ENCODE measurements at regions not wholly inside any gene's neighbourhood (a gene's known extent, or its start where the extent isn't known, plus 50 kb on each side); places are given as distances from the start of the nearest gene placed in this dataset.

- Mint-ChIP-seq H3K27me3 (peaks cover 35% of the 10 kb centered on the region), H3K27ac (no peak overlapping the region), H3K4me3 (no peak overlapping the region), H3K9me3 (ENCODE audit: insufficient read depth) (no peaks in the 10 kb centered on the region), H3K4me1 (no peaks in the 10 kb centered on the region)
- Histone ChIP-seq H3K27ac (ENCODE audit: low read length in 2 of 2) (no peak overlapping the region), H3K4me3 (ENCODE audit: control extremely low read depth in 1 of 5, extremely low read depth in 1 of 5, insufficient read depth in 1 of 5, low read depth in 2 of 5, low read length in 4 of 5) (no peak overlapping the region), H3K27me3 (replicated peaks in 1 of 4; ENCODE audit: control extremely low read depth in 1 of 4, control insufficient read depth in 3 of 4, insufficient read depth in 4 of 4, low read length in 3 of 4) (peaks cover 0 to 3% (median 1%) of the 10 kb centered on the region in 4 experiments), H3K4me1 (ENCODE audit: control insufficient read depth in 2 of 2, insufficient read depth in 2 of 2, low read length in 2 of 2) (no peaks in the 10 kb centered on the region), H3K9me3 (ENCODE audit: control extremely low read depth in 1 of 3, control insufficient read depth in 2 of 3, insufficient read depth in 1 of 3, low read length in 2 of 3) (no peaks in the 10 kb centered on the region), H3K4me2 (replicated peaks; ENCODE audit: low read depth, low read length, poor library complexity, severe bottlenecking) (no peak overlapping the region), H2AFZ (ENCODE audit: insufficient read depth, low read depth, low read length, poor library complexity, severe bottlenecking) (no peak overlapping the region), H4K20me1 (ENCODE audit: control insufficient read depth, insufficient read depth, low read length, poor library complexity, severe bottlenecking) (no peaks in the 10 kb centered on the region), H3K36me3 (replicated peaks in 1 of 2; ENCODE audit: control extremely low read depth in 1 of 2, control insufficient read depth in 1 of 2, extremely low read depth in 1 of 2, insufficient read depth in 2 of 2, low read length in 1 of 2) (no peaks in the 10 kb centered on the region), H3K9ac (ENCODE audit: low read length) (no peak overlapping the region), H3K79me2 (ENCODE audit: control insufficient read depth, insufficient read depth, low read length) (no peaks in the 10 kb centered on the region)
- WGBS (ENCODE audit: insufficient coverage), result no CpG with 5 or more reads among the region's 2 CpGs
- no peak for TF ChIP-seq CTCF (IDR thresholded peaks at IDR 0.05)
- TF ChIP-seq EZH2 (IDR thresholded peaks at IDR 0.05; ENCODE audit: borderline replicate concordance, insufficient read depth, low read depth, low read length, poor library complexity, severe bottlenecking), result no peak
- DNase-seq, result no peak
- intact Hi-C loops (cut with micrococcal nuclease), result no loop called here
- no peak for ATAC-seq (ENCODE audit: low read depth)
- ChIA-PET CTCF (no interaction called here), POLR2A (no interaction called here)
These were observed 144.8 kb upstream of the GJB5 start for GRCh38 chr1:34610063-34610462.

- no peak for ATAC-seq (ENCODE audit: low read depth)
- H3K4me3 Mint-ChIP-seq, result no peak overlapping the region
- H2AFZ ChIP-seq (ENCODE audit: insufficient read depth, low read depth, low read length, poor library complexity, severe bottlenecking), result no peak overlapping the region
- no peak overlapping the region for H3K9ac ChIP-seq (ENCODE audit: low read length)
- H3K9me3 Mint-ChIP-seq (ENCODE audit: insufficient read depth), result no peaks in the 10 kb centered on the region
- no peak overlapping the region for H3K27ac ChIP-seq (ENCODE audit: low read length in 2 of 2)
- H3K9me3 ChIP-seq (ENCODE audit: control extremely low read depth in 1 of 3, control insufficient read depth in 2 of 3, insufficient read depth in 1 of 3, low read length in 2 of 3), result no peaks in the 10 kb centered on the region
- peaks cover 0 to 3% (median 1%) of the 10 kb centered on the region in 4 experiments for H3K27me3 ChIP-seq (replicated peaks in 1 of 4; ENCODE audit: control extremely low read depth in 1 of 4, control insufficient read depth in 3 of 4, insufficient read depth in 4 of 4, low read length in 3 of 4)
- H3K36me3 ChIP-seq (replicated peaks in 1 of 2; ENCODE audit: control extremely low read depth in 1 of 2, control insufficient read depth in 1 of 2, extremely low read depth in 1 of 2, insufficient read depth in 2 of 2, low read length in 1 of 2), result no peaks in the 10 kb centered on the region
- H3K4me1 Mint-ChIP-seq, result no peaks in the 10 kb centered on the region
- 58% methylated on average over 2 of the region's 5 CpGs for whole genome bisulfite sequencing (ENCODE audit: insufficient coverage)
- ChIA-PET CTCF (no interaction called here), POLR2A (no interaction called here)
- TF ChIP-seq CTCF (IDR thresholded peaks at IDR 0.05) (no peak), EZH2 (IDR thresholded peaks at IDR 0.05; ENCODE audit: borderline replicate concordance, insufficient read depth, low read depth, low read length, poor library complexity, severe bottlenecking) (no peak)
- no peak overlapping the region for H3K4me2 ChIP-seq (replicated peaks; ENCODE audit: low read depth, low read length, poor library complexity, severe bottlenecking)
- intact Hi-C loops (cut with micrococcal nuclease), result no loop called here
- DNase-seq, result no peak
- H3K4me3 ChIP-seq (ENCODE audit: control extremely low read depth in 1 of 5, extremely low read depth in 1 of 5, insufficient read depth in 1 of 5, low read depth in 2 of 5, low read length in 4 of 5), result no peak overlapping the region
- no peaks in the 10 kb centered on the region for H4K20me1 ChIP-seq (ENCODE audit: control insufficient read depth, insufficient read depth, low read length, poor library complexity, severe bottlenecking)
- no peak overlapping the region for H3K27ac Mint-ChIP-seq
- H3K4me1 ChIP-seq (ENCODE audit: control insufficient read depth in 2 of 2, insufficient read depth in 2 of 2, low read length in 2 of 2), result no peaks in the 10 kb centered on the region
- peaks cover 33% of the 10 kb centered on the region for H3K27me3 Mint-ChIP-seq
- no peaks in the 10 kb centered on the region for H3K79me2 ChIP-seq (ENCODE audit: control insufficient read depth, insufficient read depth, low read length)
These were observed 143.3 kb upstream of the GJB5 start for GRCh38 chr1:34611571-34611970.

Measured in B cell (primary cell).